ENCODE measurements at regions not wholly inside any gene's neighbourhood (a gene's known extent, or its start where the extent isn't known, plus 50 kb on each side); places are given as distances from the start of the nearest gene placed in this dataset.

- Histone ChIP-seq H3K27ac (ENCODE audit: low read depth in 1 of 2, low read length in 2 of 2) (no peak overlapping the region), H3K4me2 (replicated peaks; ENCODE audit: extremely low read depth, low read length, poor library complexity, severe bottlenecking) (no peak overlapping the region), H4K20me1 (ENCODE audit: insufficient read depth, low read length) (no peaks in the 10 kb centered on the region), H3K9ac (ENCODE audit: insufficient read depth, low read length, poor library complexity, severe bottlenecking) (no peak overlapping the region), H2AFZ (ENCODE audit: insufficient read depth, low read depth, low read length, poor library complexity, severe bottlenecking) (no peak overlapping the region), H3K4me3 (replicated peaks in 1 of 3; ENCODE audit: low read depth in 2 of 3, low read length in 3 of 3) (no peak overlapping the region), H3K4me1 (ENCODE audit: control insufficient read depth in 1 of 2, insufficient read depth in 2 of 2, low read length in 2 of 2) (no peaks in the 10 kb centered on the region), H3K79me2 (ENCODE audit: insufficient read depth, low read length) (no peaks in the 10 kb centered on the region), H3K27me3 (ENCODE audit: control insufficient read depth in 2 of 2, insufficient read depth in 2 of 2, low read length in 2 of 2) (no peaks in the 10 kb centered on the region), H3K36me3 (replicated peaks in 1 of 2; ENCODE audit: control insufficient read depth in 1 of 2, insufficient read depth in 2 of 2, low read length in 2 of 2) (no peaks in the 10 kb centered on the region), H3K9me3 (replicated peaks in 1 of 2; ENCODE audit: control insufficient read depth in 1 of 2, insufficient read depth in 1 of 2, low read length in 2 of 2) (no peaks in the 10 kb centered on the region)
- no peak for TF ChIP-seq CTCF (IDR thresholded peaks at IDR 0.05)
- Mint-ChIP-seq H3K27ac (no peak overlapping the region), H3K4me1 (no peaks in the 10 kb centered on the region), H3K36me3 (no peaks in the 10 kb centered on the region), H3K4me3 (no peak overlapping the region), H3K9me3 (peaks cover 2 to 7% (median 5%) of the 10 kb centered on the region in 7 donors), H3K27me3 (ENCODE audit: low read depth in 3 of 3) (peaks cover 0 to 2% (median 0%) of the 10 kb centered on the region in 3 donors)
- WGBS (ENCODE audit: insufficient coverage) = no CpG with 5 or more reads among the region's 3 CpGs
- intact Hi-C loops (cut with micrococcal nuclease) = no loop called here
- no peak for DNase-seq
Observed at GRCh38 chr1:239603530-239603929, 217.2 kb downstream of the CHRM3 start.

GRCh38 chr1:239606850-239607400 lies 220.6 kb downstream of the CHRM3 start:
- no peak overlapping the region for H3K4me2 ChIP-seq (replicated peaks; ENCODE audit: extremely low read depth, low read length, poor library complexity, severe bottlenecking)
- H3K27me3 ChIP-seq (ENCODE audit: control insufficient read depth in 2 of 2, insufficient read depth in 2 of 2, low read length in 2 of 2) = no peaks in the 10 kb centered on the region
- H3K36me3 ChIP-seq (replicated peaks in 1 of 2; ENCODE audit: control insufficient read depth in 1 of 2, insufficient read depth in 2 of 2, low read length in 2 of 2) = no peaks in the 10 kb centered on the region
- WGBS (ENCODE audit: insufficient coverage) = no CpG with 5 or more reads among the region's 2 CpGs
- no peak overlapping the region for H3K4me3 ChIP-seq (replicated peaks in 1 of 3; ENCODE audit: low read depth in 2 of 3, low read length in 3 of 3)
- no peak overlapping the region for H3K9ac ChIP-seq (ENCODE audit: insufficient read depth, low read length, poor library complexity, severe bottlenecking)
- Mint-ChIP-seq H3K27ac (peak overlapping the region in 1 of 7 donors; percentile 61), H3K9me3 (peaks cover 0 to 3% (median 0%) of the 10 kb centered on the region in 7 donors), H3K27me3 (ENCODE audit: low read depth in 3 of 3) (peaks cover 0 to 2% (median 0%) of the 10 kb centered on the region in 3 donors), H3K36me3 (no peaks in the 10 kb centered on the region), H3K4me3 (no peak overlapping the region), H3K4me1 (no peaks in the 10 kb centered on the region)
- H3K27ac ChIP-seq (ENCODE audit: low read depth in 1 of 2, low read length in 2 of 2) = no peak overlapping the region
- no peak for DNase-seq
- H2AFZ ChIP-seq (ENCODE audit: insufficient read depth, low read depth, low read length, poor library complexity, severe bottlenecking) = no peak overlapping the region
- H3K4me1 ChIP-seq (ENCODE audit: control insufficient read depth in 1 of 2, insufficient read depth in 2 of 2, low read length in 2 of 2) = no peaks in the 10 kb centered on the region
- TF ChIP-seq CTCF (IDR thresholded peaks at IDR 0.05) = no peak
- H3K79me2 ChIP-seq (ENCODE audit: insufficient read depth, low read length) = no peaks in the 10 kb centered on the region
- no peaks in the 10 kb centered on the region for H4K20me1 ChIP-seq (ENCODE audit: insufficient read depth, low read length)
- no peaks in the 10 kb centered on the region for H3K9me3 ChIP-seq (replicated peaks in 1 of 2; ENCODE audit: control insufficient read depth in 1 of 2, insufficient read depth in 1 of 2, low read length in 2 of 2)
- intact Hi-C loops (cut with micrococcal nuclease) = no loop called here

Data from CD14-positive monocyte (primary cell).